HG02884 (cell line): ENCODE measurements at regions not wholly inside any gene's neighbourhood (a gene's known extent, or its start where the extent isn't known, plus 50 kb on each side); places are given as distances from the start of the nearest gene placed in this dataset.
"Not testable (repeated sequence)": the region's sequence is repeated elsewhere in the genome, so short reads cannot be mapped to it uniquely, and the experiment has no call there.

ENCODE experiments used
- ATAC-seq: cut with Tn5 transposase; IDR thresholded peaks from one replicate; pipeline ENCODE4 v1.9.1; 2021; ENCODE audit warnings: mild to moderate bottlenecking, moderate library complexity; ENCODE audit not compliant: unreplicated experiment

- no peak for ATAC-seq
Observed at GRCh38 chr5:163339148-163339547, 98.2 kb upstream of the CCNG1 start.

GRCh38 chr5:163340378-163340777 lies 97.0 kb upstream of the CCNG1 start:
- not testable (repeated sequence) for ATAC-seq

- no peak for ATAC-seq
Observed at GRCh38 chr5:163342306-163342705, 95.1 kb upstream of the CCNG1 start.

- ATAC-seq = no peak
Observed at GRCh38 chr5:163345216-163345615, 92.2 kb upstream of the CCNG1 start.

GRCh38 chr5:163347671-163348070 lies 89.7 kb upstream of the CCNG1 start:
- ATAC-seq = peak; percentile 78

GRCh38 chr5:163350083-163350482 lies 87.3 kb upstream of the CCNG1 start:
- ATAC-seq = no peak

- no peak for ATAC-seq
Observed at GRCh38 chr5:163352531-163352930, 84.9 kb upstream of the CCNG1 start.

GRCh38 chr5:163355811-163356210 lies 81.6 kb upstream of the CCNG1 start:
- ATAC-seq = not testable (repeated sequence)

GRCh38 chr5:163357636-163358035 lies 79.8 kb upstream of the CCNG1 start:
- no peak for ATAC-seq

- no peak for ATAC-seq
Observed at GRCh38 chr5:163360656-163361055, 76.7 kb upstream of the CCNG1 start.

GRCh38 chr5:163361450-163361849 lies 75.9 kb upstream of the CCNG1 start:
- no peak for ATAC-seq

GRCh38 chr5:163362840-163363371 lies 74.5 kb upstream of the CCNG1 start:
- no peak for ATAC-seq

- no peak for ATAC-seq
Observed at GRCh38 chr5:163363389-163363788, 74.0 kb upstream of the CCNG1 start.

- no peak for ATAC-seq
Observed at GRCh38 chr5:163366757-163367156, 70.6 kb upstream of the CCNG1 start.

- no peak for ATAC-seq
Observed at GRCh38 chr5:163369776-163370385, 67.5 kb upstream of the CCNG1 start.

- ATAC-seq = no peak
Observed at GRCh38 chr5:163373436-163374084, 63.8 kb upstream of the CCNG1 start.

GRCh38 chr5:163377982-163378381 lies 59.4 kb upstream of the CCNG1 start:
- no peak for ATAC-seq

- no peak for ATAC-seq
Observed at GRCh38 chr5:163379298-163380155, 57.9 kb upstream of the CCNG1 start.

- ATAC-seq = no peak
Observed at GRCh38 chr5:163381832-163382231, 55.6 kb upstream of the CCNG1 start.

GRCh38 chr5:163383754-163384153 lies 53.6 kb upstream of the CCNG1 start:
- no peak for ATAC-seq

GRCh38 chr5:163384669-163385068 lies 52.7 kb upstream of the CCNG1 start:
- ATAC-seq = no peak

- no peak for ATAC-seq
Observed at GRCh38 chr5:163385271-163385670, 52.1 kb upstream of the CCNG1 start.
